Mammary epithelial cell (primary cell): ENCODE measurements at regions not wholly inside any gene's neighbourhood (a gene's known extent, or its start where the extent isn't known, plus 50 kb on each side); places are given as distances from the start of the nearest gene placed in this dataset.
"Not testable (repeated sequence)": the region's sequence is repeated elsewhere in the genome, so short reads cannot be mapped to it uniquely, and the experiment has no call there.

ENCODE experiments used
- EZH2 ChIP-seq: IDR thresholded peaks from 2 replicates; pipeline ENCODE4 v1.6.1; 2012; ENCODE audit warnings: low read length, inconsistent platforms, borderline replicate concordance
- TF ChIP-seq, protein P1 (sequence below), 2 donors: IDR thresholded peaks in 1 of 2; conservative IDR thresholded peaks in 1 of 2; 2 replicates each; pipeline ENCODE4 v1.5.1; 2011 to 2012; ENCODE audit warnings: inconsistent platforms in 2 of 2, low read length in 2 of 2, mild to moderate bottlenecking in 2 of 2, control low read depth in 1 of 2, low read depth in 1 of 2; ENCODE audit not compliant: insufficient read depth in 1 of 2; ENCODE audit errors: extremely low read depth in 1 of 2

DNA sequence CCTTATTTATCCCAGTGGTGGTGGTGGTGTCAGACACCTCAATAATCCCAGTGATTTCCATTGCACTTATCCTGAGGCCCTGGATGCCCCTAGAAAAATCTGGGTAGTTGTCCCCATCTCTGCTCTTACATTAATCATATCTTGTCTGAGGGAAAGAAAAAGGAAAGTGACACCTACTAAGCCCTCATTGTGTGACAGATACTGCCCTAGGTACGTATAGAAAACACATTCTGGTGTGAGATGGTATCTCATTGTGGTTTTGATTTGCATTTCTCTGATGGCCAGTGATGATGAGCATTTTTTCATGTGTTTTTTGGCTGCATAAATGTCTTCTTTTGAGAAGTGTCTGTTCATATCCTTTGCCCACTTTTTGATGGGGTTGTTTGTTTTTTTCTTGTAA, 162.6 kb upstream of the JADE1 start:
- TF ChIP-seq, protein P1, sequence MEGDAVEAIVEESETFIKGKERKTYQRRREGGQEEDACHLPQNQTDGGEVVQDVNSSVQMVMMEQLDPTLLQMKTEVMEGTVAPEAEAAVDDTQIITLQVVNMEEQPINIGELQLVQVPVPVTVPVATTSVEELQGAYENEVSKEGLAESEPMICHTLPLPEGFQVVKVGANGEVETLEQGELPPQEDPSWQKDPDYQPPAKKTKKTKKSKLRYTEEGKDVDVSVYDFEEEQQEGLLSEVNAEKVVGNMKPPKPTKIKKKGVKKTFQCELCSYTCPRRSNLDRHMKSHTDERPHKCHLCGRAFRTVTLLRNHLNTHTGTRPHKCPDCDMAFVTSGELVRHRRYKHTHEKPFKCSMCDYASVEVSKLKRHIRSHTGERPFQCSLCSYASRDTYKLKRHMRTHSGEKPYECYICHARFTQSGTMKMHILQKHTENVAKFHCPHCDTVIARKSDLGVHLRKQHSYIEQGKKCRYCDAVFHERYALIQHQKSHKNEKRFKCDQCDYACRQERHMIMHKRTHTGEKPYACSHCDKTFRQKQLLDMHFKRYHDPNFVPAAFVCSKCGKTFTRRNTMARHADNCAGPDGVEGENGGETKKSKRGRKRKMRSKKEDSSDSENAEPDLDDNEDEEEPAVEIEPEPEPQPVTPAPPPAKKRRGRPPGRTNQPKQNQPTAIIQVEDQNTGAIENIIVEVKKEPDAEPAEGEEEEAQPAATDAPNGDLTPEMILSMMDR (conservative IDR thresholded peaks at IDR 0.05 in 1 of 2, IDR thresholded peaks at IDR 0.05 in 1 of 2; ENCODE audit: extremely low read depth in 1 of 2, insufficient read depth in 1 of 2, low read depth in 1 of 2, low read length in 2 of 2), result not testable (repeated sequence)
- TF ChIP-seq EZH2, result not testable (repeated sequence)
